ENCODE measurements at regions not wholly inside any gene's neighbourhood (a gene's known extent, or its start where the extent isn't known, plus 50 kb on each side); places are given as distances from the start of the nearest gene placed in this dataset.

- no peak for DNase-seq (ENCODE audit: low read depth in 2 of 2)
- TF ChIP-seq CTCF (IDR thresholded peaks at IDR 0.05; ENCODE audit: low read depth, low read length) = no peak
- no peak overlapping the region for H3K4me3 ChIP-seq (replicated peaks in 1 of 2; ENCODE audit: low read depth in 2 of 2, low read length in 2 of 2)
These were observed 416.8 kb downstream of the RNF144A start for GRCh38 chr2:7333960-7334493.

- no peak overlapping the region for H3K4me3 ChIP-seq (replicated peaks in 1 of 2; ENCODE audit: low read depth in 2 of 2, low read length in 2 of 2)
- TF ChIP-seq CTCF (IDR thresholded peaks at IDR 0.05; ENCODE audit: low read depth, low read length) = no peak
- no peak for DNase-seq (ENCODE audit: low read depth in 2 of 2)
These were observed 421.7 kb downstream of the RNF144A start for GRCh38 chr2:7338961-7339360.

GRCh38 chr2:7346336-7346735 lies 429.1 kb downstream of the RNF144A start:
- H3K4me3 ChIP-seq (replicated peaks in 1 of 2; ENCODE audit: low read depth in 2 of 2, low read length in 2 of 2) = no peak overlapping the region
- no peak for TF ChIP-seq CTCF (IDR thresholded peaks at IDR 0.05; ENCODE audit: low read depth, low read length)
- DNase-seq (ENCODE audit: low read depth in 2 of 2) = no peak

- DNase-seq (ENCODE audit: low read depth in 2 of 2) = no peak
- no peak for TF ChIP-seq CTCF (IDR thresholded peaks at IDR 0.05; ENCODE audit: low read depth, low read length)
- no peak overlapping the region for H3K4me3 ChIP-seq (replicated peaks in 1 of 2; ENCODE audit: low read depth in 2 of 2, low read length in 2 of 2)
These were observed 431.5 kb downstream of the RNF144A start for GRCh38 chr2:7348761-7349160.

GRCh38 chr2:7352191-7352590 lies 435.0 kb downstream of the RNF144A start:
- no peak overlapping the region for H3K4me3 ChIP-seq (replicated peaks in 1 of 2; ENCODE audit: low read depth in 2 of 2, low read length in 2 of 2)
- TF ChIP-seq CTCF (IDR thresholded peaks at IDR 0.05; ENCODE audit: low read depth, low read length) = no peak
- DNase-seq (ENCODE audit: low read depth in 2 of 2) = no peak

GRCh38 chr2:7353571-7353970 lies 436.4 kb downstream of the RNF144A start:
- DNase-seq (ENCODE audit: low read depth in 2 of 2) = no peak
- no peak overlapping the region for H3K4me3 ChIP-seq (replicated peaks in 1 of 2; ENCODE audit: low read depth in 2 of 2, low read length in 2 of 2)
- no peak for TF ChIP-seq CTCF (IDR thresholded peaks at IDR 0.05; ENCODE audit: low read depth, low read length)

- H3K4me3 ChIP-seq (replicated peaks in 1 of 2; ENCODE audit: low read depth in 2 of 2, low read length in 2 of 2) = no peak overlapping the region
- DNase-seq (ENCODE audit: low read depth in 2 of 2) = no peak
- no peak for TF ChIP-seq CTCF (IDR thresholded peaks at IDR 0.05; ENCODE audit: low read depth, low read length)
These were observed 438.6 kb downstream of the RNF144A start for GRCh38 chr2:7355781-7356180.
